Activated CD4-positive, alpha-beta T cell treated with anti-CD3 and anti-CD28 coated beads for 1 hour (primary cell): ENCODE measurements at regions not wholly inside any gene's neighbourhood (a gene's known extent, or its start where the extent isn't known, plus 50 kb on each side); places are given as distances from the start of the nearest gene placed in this dataset.
"Not testable (repeated sequence)": the region's sequence is repeated elsewhere in the genome, so short reads cannot be mapped to it uniquely, and the experiment has no call there.

Source experiments
- DNase-seq: peaks from one replicate; pipeline ENCODE4 v3.0.0-alpha.2; 2020

GRCh38 chr12:89151536-89151935 is 200.8 kb downstream of the DUSP6 start:
- no peak for DNase-seq

- not testable (repeated sequence) for DNase-seq
These were observed 201.5 kb downstream of the DUSP6 start for GRCh38 chr12:89150789-89151188.

- DNase-seq: no peak
These were observed 211.6 kb downstream of the DUSP6 start for GRCh38 chr12:89140602-89141238.

GRCh38 chr12:89140141-89140540 is 212.2 kb downstream of the DUSP6 start:
- no peak for DNase-seq

- DNase-seq: no peak
These were observed 212.9 kb downstream of the DUSP6 start for GRCh38 chr12:89139390-89139789.

GRCh38 chr12:89138048-89138852 is 214.1 kb downstream of the DUSP6 start:
- no peak for DNase-seq

- no peak for DNase-seq
These were observed 216.2 kb downstream of the DUSP6 start for GRCh38 chr12:89135976-89136634.

GRCh38 chr12:89134213-89134770 is 218.0 kb downstream of the DUSP6 start:
- DNase-seq: no peak

GRCh38 chr12:89129167-89129870 is 223.0 kb downstream of the DUSP6 start:
- DNase-seq: no peak

- no peak for DNase-seq
These were observed 225.6 kb downstream of the DUSP6 start for GRCh38 chr12:89126712-89127111.

GRCh38 chr12:89122852-89123251 is 229.4 kb downstream of the DUSP6 start:
- DNase-seq: no peak

GRCh38 chr12:89117448-89118034 is 234.8 kb downstream of the DUSP6 start:
- DNase-seq: no peak

- no peak for DNase-seq
These were observed 240.3 kb downstream of the DUSP6 start for GRCh38 chr12:89111964-89112363.

GRCh38 chr12:89108265-89108664 is 244.0 kb downstream of the DUSP6 start:
- DNase-seq: no peak

- DNase-seq: no peak
These were observed 245.4 kb downstream of the DUSP6 start for GRCh38 chr12:89106950-89107349.

- DNase-seq: no peak
These were observed 247.1 kb downstream of the DUSP6 start for GRCh38 chr12:89105243-89105642.

GRCh38 chr12:89103831-89104230 is 248.5 kb downstream of the DUSP6 start:
- DNase-seq: no peak

- no peak for DNase-seq
These were observed 250.9 kb downstream of the DUSP6 start for GRCh38 chr12:89101440-89101839.

GRCh38 chr12:89098441-89099112 is 253.7 kb downstream of the DUSP6 start:
- DNase-seq: no peak

GRCh38 chr12:89092297-89092696 is 260.0 kb downstream of the DUSP6 start:
- no peak for DNase-seq

- DNase-seq: no peak
These were observed 260.9 kb downstream of the DUSP6 start for GRCh38 chr12:89091293-89091841.

GRCh38 chr12:89089264-89089663 is 263.0 kb downstream of the DUSP6 start:
- no peak for DNase-seq
